Ovary (tissue), 7 donors: ENCODE measurements at regions not wholly inside any gene's neighbourhood (a gene's known extent, or its start where the extent isn't known, plus 50 kb on each side); places are given as distances from the start of the nearest gene placed in this dataset.
"Not testable (repeated sequence)": the region's sequence is repeated elsewhere in the genome, so short reads cannot be mapped to it uniquely, and the experiment has no call there.

Experiments
- DNase-seq, 5 donors: peaks; one replicate each; pipeline ENCODE4 v3.0.0-alpha.2; 2019 to 2020
- H3K27ac ChIP-seq, 2 donors: fragments of 200-600 bp; one replicate each; pipeline versions ENCODE4 v1.5.1 to v1.8.0; 2019 to 2022
- H3K27me3 ChIP-seq: fragments of 200-600 bp; one replicate; pipeline ENCODE4 v1.8.0; 2022
- H3K36me3 ChIP-seq: fragments of 200-600 bp; sonication (generic); one replicate; pipeline ENCODE4 v1.5.1; 2019
- H3K4me1 ChIP-seq: one replicate; pipeline ENCODE4 v1.8.1; 2013; ENCODE audit warnings: mild to moderate bottlenecking, moderate library complexity; ENCODE audit not compliant: insufficient read depth
- H3K4me3 ChIP-seq: fragments of 200-600 bp; sonication (generic); one replicate; pipeline ENCODE4 v1.5.1; 2017
- H3K9me3 ChIP-seq, 2 donors: fragments of 200-600 bp in 1 of 2; sonication (generic) in 1 of 2; one replicate each; pipeline versions ENCODE4 v1.5.1 to v1.8.1; 2013 to 2019; ENCODE audit warnings: mild to moderate bottlenecking in 1 of 2, moderate library complexity in 1 of 2
- CTCF ChIP-seq, 3 donors: fragments of 450-650 bp in 2 of 3; fragments of 200-600 bp in 1 of 3; IDR thresholded peaks; one replicate each; pipeline versions ENCODE4 v1.5.1 to v1.8.0; 2016 to 2022; ENCODE audit warnings: antibody characterized with exemption in 3 of 3, mild to moderate bottlenecking in 1 of 3
- EP300 ChIP-seq: sonication (generic); formaldehyde crosslinking; IDR thresholded peaks from one replicate; pipeline ENCODE4 v1.6.1; 2017; ENCODE audit warnings: antibody characterized with exemption
- POLR2A ChIP-seq: fragments of 450-650 bp; IDR thresholded peaks from one replicate; pipeline ENCODE4 v1.6.1; 2017; ENCODE audit warnings: antibody characterized with exemption, mild to moderate bottlenecking, moderate library complexity
- WGBS, 3 donors: extraction: QIAGEN DNeasy Blood & Tissue Kit in 1 of 3; methylation state at CpG; one replicate each; pipeline versions ENCODE4 v1.1.5 to v1.1.7; 2013 to 2017; 5-methylcytosine and 5-hydroxymethylcytosine counted together
- intact Hi-C, 4 donors: fragments of 100-400 bp; cut with DNase I; formaldehyde crosslinking; loops; one replicate each; pipeline versions ENCODE4 v1.11.0 to v1.15.1; 2022 to 2023
- donor health status: DM: no; HTN: no; CAD: no; lungs with moderate emphysema.
- donor health status: DM: no; HTN: no; CAD: no.
- donor health status: Bipolar disorder and iron deficiency.
- donor health status: DM: no; HTN: no; CAD: no.
- donor health status: DM: yes; HTN: yes; CAD: no.

GRCh38 chr3:102354818-102355515 lies 79.8 kb upstream of the ZPLD1 start:
- no peak overlapping the region for H3K27ac ChIP-seq

GRCh38 chr3:102356506-102356905 lies 78.3 kb upstream of the ZPLD1 start:
- H3K36me3 ChIP-seq, result no peaks in the 10 kb centered on the region
- WGBS, 3 donors, result 88 to 89% (median 89%) methylated on average over 2 of the region's 2 CpGs
- no peaks in the 10 kb centered on the region for H3K4me1 ChIP-seq
- H3K4me3 ChIP-seq, result no peak overlapping the region
- H3K27me3 ChIP-seq, result no peaks in the 10 kb centered on the region
- intact Hi-C loops, result no loop called here
- no peak for TF ChIP-seq CTCF (IDR thresholded peaks at IDR 0.05)
- TF ChIP-seq POLR2A, result no peak
- TF ChIP-seq EP300, result no peak
- no peak overlapping the region for H3K27ac ChIP-seq
- H3K9me3 ChIP-seq, result no peaks in the 10 kb centered on the region
- DNase-seq, result no peak

More at GRCh38 chr3:102354818-102355515, 79.8 kb upstream of the ZPLD1 start:
- no peaks in the 10 kb centered on the region for H3K4me1 ChIP-seq
- H3K36me3 ChIP-seq, result no peaks in the 10 kb centered on the region
- no peaks in the 10 kb centered on the region for H3K27me3 ChIP-seq
- intact Hi-C loops, result no loop called here
- no peaks in the 10 kb centered on the region for H3K9me3 ChIP-seq
- H3K4me3 ChIP-seq, result no peak overlapping the region
- TF ChIP-seq POLR2A (no peak), CTCF (IDR thresholded peaks at IDR 0.05) (no peak), EP300 (no peak)
- no peak for DNase-seq

- H3K4me1 ChIP-seq, DNase-seq, intact Hi-C loops, H3K36me3 ChIP-seq, H3K27me3 ChIP-seq, H3K9me3 ChIP-seq, H3K4me3 ChIP-seq, H3K27ac ChIP-seq: not testable (repeated sequence)
- 90 to 94% (median 94%) methylated on average over 9 of the region's 9 CpGs for WGBS, 3 donors
Measured at GRCh38 chr3:102357313-102357712, 77.5 kb upstream of the ZPLD1 start.

GRCh38 chr3:102360183-102360860 lies 74.5 kb upstream of the ZPLD1 start:
- no peaks in the 10 kb centered on the region for H3K36me3 ChIP-seq
- H3K4me3 ChIP-seq, result no peak overlapping the region
- intact Hi-C loops, result no loop called here
- WGBS, 3 donors, result 83 to 91% (median 86%) methylated on average over 1 of the region's 1 CpG
- H3K27ac ChIP-seq, result no peak overlapping the region
- H3K4me1 ChIP-seq, result no peaks in the 10 kb centered on the region
- no peaks in the 10 kb centered on the region for H3K27me3 ChIP-seq
- TF ChIP-seq CTCF (IDR thresholded peaks at IDR 0.05) (no peak), EP300 (no peak), POLR2A (no peak)
- H3K9me3 ChIP-seq, result no peaks in the 10 kb centered on the region
- no peak for DNase-seq

GRCh38 chr3:102361101-102361500 lies 73.7 kb upstream of the ZPLD1 start:
- Histone ChIP-seq H3K4me1 (no peaks in the 10 kb centered on the region), H3K36me3 (no peaks in the 10 kb centered on the region), H3K27ac (no peak overlapping the region), H3K27me3 (no peaks in the 10 kb centered on the region), H3K9me3 (no peaks in the 10 kb centered on the region), H3K4me3 (no peak overlapping the region)
- intact Hi-C loops, result no loop called here
- TF ChIP-seq CTCF (IDR thresholded peaks at IDR 0.05), result no peak
- 34 to 41% (median 40%) methylated on average over 3 of the region's 3 CpGs for WGBS, 3 donors
- no peak for DNase-seq

- H3K27ac ChIP-seq, H3K27me3 ChIP-seq, intact Hi-C loops, DNase-seq, H3K4me3 ChIP-seq, H3K4me1 ChIP-seq, H3K9me3 ChIP-seq, H3K36me3 ChIP-seq: not testable (repeated sequence)
- WGBS, 3 donors, result 84 to 90% (median 89%) methylated on average over 1 of the region's 1 CpG
Measured at GRCh38 chr3:102366116-102366515, 68.7 kb upstream of the ZPLD1 start.
